ENCODE measurements at regions not wholly inside any gene's neighbourhood (a gene's known extent, or its start where the extent isn't known, plus 50 kb on each side); places are given as distances from the start of the nearest gene placed in this dataset.

GRCh38 chr6:16057446-16057845 lies 71.4 kb upstream of the MYLIP start:
- no TSS peak for BruUV-seq (replicated peaks)
- TF ChIP-seq CTCF (IDR thresholded peaks at IDR 0.05) (no peak), TCF7L2 (IDR thresholded peaks at IDR 0.05; ENCODE audit: low read depth, low read length) (no peak), SIN3A (IDR thresholded peaks at IDR 0.05; ENCODE audit: borderline replicate concordance, insufficient read depth, low read depth, low read length) (no peak), POLR2AphosphoS5 (IDR thresholded peaks at IDR 0.05; ENCODE audit: low read depth, low read length) (no peak)
- POLR2A ChIA-PET, result no interaction called here
- DNase-seq (ENCODE audit: low read depth, low spot score) (no peak), ATAC-seq (no peak)
- Histone ChIP-seq H3K27ac (ENCODE audit: low read length) (no peak overlapping the region), H3K36me3 (ENCODE audit: control insufficient read depth, insufficient read depth, low read length) (no peaks in the 10 kb centered on the region), H3K4me3 (ENCODE audit: low read depth in 2 of 2, low read length in 2 of 2) (no peak overlapping the region), H3K27me3 (ENCODE audit: control insufficient read depth, insufficient read depth, low read length) (no peaks in the 10 kb centered on the region), H3K9me3 (ENCODE audit: control insufficient read depth, insufficient read depth, low read depth, low read length) (no peaks in the 10 kb centered on the region), H3K4me1 (ENCODE audit: control insufficient read depth, insufficient read depth, low read length) (no peaks in the 10 kb centered on the region)
- CTCF ChIA-PET, result interaction anchor here (0.5 kb wide), 1 partner anchor 330 kb away, joined by 13 read pairs; no protein-coding TSS in a partner anchor
- intact Hi-C loops (cut with micrococcal nuclease; ENCODE audit: unreplicated experiment) (no loop called here), in situ Hi-C loops (cut with HindIII; ENCODE audit: low pct_unique_long_range_greater_than_20kb, low sequenced_read_pairs) (no loop called here)

GRCh38 chr6:16056263-16056870 lies 72.5 kb upstream of the MYLIP start:
- ATAC-seq, result no peak
- Histone ChIP-seq H3K9me3 (ENCODE audit: control insufficient read depth, insufficient read depth, low read depth, low read length) (no peaks in the 10 kb centered on the region), H3K4me1 (ENCODE audit: control insufficient read depth, insufficient read depth, low read length) (no peaks in the 10 kb centered on the region), H3K27ac (ENCODE audit: low read length) (no peak overlapping the region), H3K27me3 (ENCODE audit: control insufficient read depth, insufficient read depth, low read length) (no peaks in the 10 kb centered on the region; the same call in 1 of the 2 replicates), H3K36me3 (ENCODE audit: control insufficient read depth, insufficient read depth, low read length) (no peaks in the 10 kb centered on the region), H3K4me3 (ENCODE audit: low read depth in 2 of 2, low read length in 2 of 2) (no peak overlapping the region)
- ChIA-PET CTCF (no interaction called here), POLR2A (no interaction called here)
- no TSS peak for BruUV-seq (replicated peaks)
- no peak for DNase-seq (ENCODE audit: low read depth, low spot score)
- no peak for TF ChIP-seq TCF7L2 (IDR thresholded peaks at IDR 0.05; ENCODE audit: low read depth, low read length)
- TF ChIP-seq SIN3A (IDR thresholded peaks at IDR 0.05; ENCODE audit: borderline replicate concordance, insufficient read depth, low read depth, low read length), result no peak
- no peak for TF ChIP-seq REST (IDR thresholded peaks at IDR 0.05; ENCODE audit: insufficient read depth in 1 of 2, low read depth in 2 of 2, low read length in 1 of 2)
- no peak for TF ChIP-seq CTCF (IDR thresholded peaks at IDR 0.05)
- in situ Hi-C loops (cut with HindIII; ENCODE audit: low pct_unique_long_range_greater_than_20kb, low sequenced_read_pairs) (no loop called here), intact Hi-C loops (cut with micrococcal nuclease; ENCODE audit: unreplicated experiment) (no loop called here)

Measured in Panc1 (cell line).